ENCODE measurements at regions not wholly inside any gene's neighbourhood (a gene's known extent, or its start where the extent isn't known, plus 50 kb on each side); places are given as distances from the start of the nearest gene placed in this dataset.

DNA sequence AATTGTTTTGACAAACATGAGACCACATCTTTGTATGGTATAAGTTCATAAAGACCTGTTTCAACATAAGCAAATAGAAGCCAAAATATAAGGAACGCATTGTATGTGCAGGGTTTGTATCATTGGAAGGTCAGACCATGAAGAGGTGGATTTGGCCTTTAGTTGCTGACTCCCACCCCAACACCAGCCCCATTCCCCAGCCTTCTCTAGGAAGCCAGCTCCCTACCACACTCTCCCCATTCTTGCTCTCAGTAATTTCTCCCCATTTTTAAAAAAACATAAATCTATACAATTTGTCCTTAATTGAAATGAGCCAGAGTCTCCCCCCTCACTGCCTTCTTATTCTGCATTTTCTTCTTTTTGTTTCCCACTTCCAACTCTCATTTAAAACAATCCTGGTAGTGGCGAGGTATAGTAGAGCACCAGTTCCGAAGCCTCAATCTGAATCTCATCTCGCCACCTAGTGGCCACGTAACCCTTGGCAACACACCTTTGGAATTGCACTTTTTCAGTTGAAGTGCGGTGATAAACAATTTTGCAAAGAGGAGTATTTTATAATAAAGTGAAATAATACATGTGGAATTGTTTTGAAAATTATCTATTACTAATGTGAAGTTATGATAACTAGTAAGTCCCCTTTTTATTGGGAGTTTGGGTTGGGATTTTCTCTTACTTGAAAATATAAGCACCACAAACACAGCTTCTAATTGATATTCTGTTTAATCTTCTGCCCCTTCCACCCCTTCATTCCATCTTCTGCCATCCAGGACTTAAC lies 126.6 kb downstream of the ASB9 start:
- no peaks in the 10 kb centered on the region; the same call in none of the 2 replicates for H3K27me3 ChIP-seq (replicated peaks; ENCODE audit: control insufficient read depth, insufficient read depth, low read length)
- no peak overlapping the region for H3K4me3 ChIP-seq (replicated peaks; ENCODE audit: low read depth, low read length)
- peak; percentile 82 for TF ChIP-seq CTCF (IDR thresholded peaks at IDR 0.05; ENCODE audit: insufficient read depth, low read length, poor library complexity, severe bottlenecking)
- no peak for DNase-seq (ENCODE audit: extremely low read depth, insufficient read length)
- no peaks in the 10 kb centered on the region for H3K36me3 ChIP-seq (ENCODE audit: control insufficient read depth, insufficient read depth, low read length)

- Histone ChIP-seq H3K27me3 (replicated peaks; ENCODE audit: control insufficient read depth, insufficient read depth, low read length) (no peaks in the 10 kb centered on the region; the same call in none of the 2 replicates), H3K36me3 (ENCODE audit: control insufficient read depth, insufficient read depth, low read length) (no peaks in the 10 kb centered on the region), H3K4me3 (replicated peaks; ENCODE audit: low read depth, low read length) (no peak overlapping the region)
- DNase-seq (ENCODE audit: extremely low read depth, insufficient read length): no peak
- TF ChIP-seq CTCF (IDR thresholded peaks at IDR 0.05; ENCODE audit: insufficient read depth, low read length, poor library complexity, severe bottlenecking): no peak
Observed at GRCh38 chrX:15142084-15142715, 127.7 kb downstream of the ASB9 start.

- DNase-seq (ENCODE audit: extremely low read depth, insufficient read length): no peak
- no peak for TF ChIP-seq CTCF (IDR thresholded peaks at IDR 0.05; ENCODE audit: insufficient read depth, low read length, poor library complexity, severe bottlenecking)
- Histone ChIP-seq H3K27me3 (replicated peaks; ENCODE audit: control insufficient read depth, insufficient read depth, low read length) (no peaks in the 10 kb centered on the region; the same call in 1 of the 2 replicates), H3K4me3 (replicated peaks; ENCODE audit: low read depth, low read length) (no peak overlapping the region), H3K36me3 (ENCODE audit: control insufficient read depth, insufficient read depth, low read length) (no peaks in the 10 kb centered on the region)
Observed at GRCh38 chrX:15136795-15137194, 133.1 kb downstream of the ASB9 start.

DNA sequence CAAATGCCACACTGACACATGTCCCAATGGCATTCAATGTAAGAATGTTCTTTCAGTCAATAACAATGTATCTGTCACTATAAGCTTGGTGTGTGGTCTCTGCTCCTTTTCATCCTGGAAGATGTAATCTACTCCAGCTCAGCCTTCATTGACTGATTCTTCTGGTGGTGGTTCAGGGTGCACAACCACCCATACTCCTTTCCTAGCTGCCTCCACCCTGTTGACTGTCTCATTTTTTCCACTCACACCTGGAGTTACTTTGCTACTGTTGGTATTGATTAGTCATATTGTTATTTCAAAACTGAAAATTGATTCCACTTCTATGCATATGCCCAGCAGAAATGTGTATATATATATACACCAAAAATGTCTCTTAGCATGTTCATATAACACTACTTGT lies 140.5 kb downstream of the ASB9 start:
- Histone ChIP-seq H3K36me3 (ENCODE audit: control insufficient read depth, insufficient read depth, low read length) (no peaks in the 10 kb centered on the region), H3K4me3 (replicated peaks; ENCODE audit: low read depth, low read length) (no peak overlapping the region), H3K27me3 (replicated peaks; ENCODE audit: control insufficient read depth, insufficient read depth, low read length) (no peaks in the 10 kb centered on the region)
- DNase-seq (ENCODE audit: extremely low read depth, insufficient read length): no peak
- TF ChIP-seq CTCF (IDR thresholded peaks at IDR 0.05; ENCODE audit: insufficient read depth, low read length, poor library complexity, severe bottlenecking): no peak

GRCh38 chrX:15128861-15129260 lies 141.0 kb downstream of the ASB9 start:
- DNase-seq (ENCODE audit: extremely low read depth, insufficient read length): no peak
- H3K36me3 ChIP-seq (ENCODE audit: control insufficient read depth, insufficient read depth, low read length): no peaks in the 10 kb centered on the region
- no peaks in the 10 kb centered on the region for H3K27me3 ChIP-seq (replicated peaks; ENCODE audit: control insufficient read depth, insufficient read depth, low read length)
- H3K4me3 ChIP-seq (replicated peaks; ENCODE audit: low read depth, low read length): no peak overlapping the region
- TF ChIP-seq CTCF (IDR thresholded peaks at IDR 0.05; ENCODE audit: insufficient read depth, low read length, poor library complexity, severe bottlenecking): no peak
